ENCODE measurements at regions not wholly inside any gene's neighbourhood (a gene's known extent, or its start where the extent isn't known, plus 50 kb on each side); places are given as distances from the start of the nearest gene placed in this dataset.

DNA sequence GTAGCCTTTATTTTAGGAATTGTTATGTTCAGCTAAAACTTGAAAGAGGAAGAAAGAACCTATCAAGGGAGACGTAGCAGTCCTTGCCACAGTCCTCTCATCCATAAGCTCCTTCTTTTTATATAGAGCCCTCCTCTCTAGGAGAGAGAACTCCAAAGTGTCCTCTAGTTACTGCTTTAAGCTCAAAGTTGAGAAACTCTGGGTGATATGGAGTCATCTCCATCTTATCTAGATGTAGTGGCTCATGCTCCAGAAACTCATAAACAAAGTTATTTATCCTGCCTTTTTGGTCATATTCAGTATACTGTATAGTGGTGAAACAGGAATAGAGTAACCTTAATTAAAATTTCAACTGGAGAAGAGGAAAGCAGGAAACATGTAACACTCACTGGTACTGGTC lies 90.4 kb upstream of the ATF7IP start:
- TF ChIP-seq, protein P1, sequence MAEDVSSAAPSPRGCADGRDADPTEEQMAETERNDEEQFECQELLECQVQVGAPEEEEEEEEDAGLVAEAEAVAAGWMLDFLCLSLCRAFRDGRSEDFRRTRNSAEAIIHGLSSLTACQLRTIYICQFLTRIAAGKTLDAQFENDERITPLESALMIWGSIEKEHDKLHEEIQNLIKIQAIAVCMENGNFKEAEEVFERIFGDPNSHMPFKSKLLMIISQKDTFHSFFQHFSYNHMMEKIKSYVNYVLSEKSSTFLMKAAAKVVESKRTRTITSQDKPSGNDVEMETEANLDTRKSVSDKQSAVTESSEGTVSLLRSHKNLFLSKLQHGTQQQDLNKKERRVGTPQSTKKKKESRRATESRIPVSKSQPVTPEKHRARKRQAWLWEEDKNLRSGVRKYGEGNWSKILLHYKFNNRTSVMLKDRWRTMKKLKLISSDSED (CRISPR knock-in tag; IDR thresholded peaks at IDR 0.05) = no peak
- no peak for TF ChIP-seq MAZ (IDR thresholded peaks at IDR 0.05; ENCODE audit: borderline replicate concordance, low read depth, low read length)
- no peak for TF ChIP-seq MAZ (CRISPR knock-in tag; IDR thresholded peaks at IDR 0.05; ENCODE audit: low read depth)
- no peak for TF ChIP-seq SRF (IDR thresholded peaks at IDR 0.05; ENCODE audit: low read depth, low read length)
- TF ChIP-seq, protein P2, sequence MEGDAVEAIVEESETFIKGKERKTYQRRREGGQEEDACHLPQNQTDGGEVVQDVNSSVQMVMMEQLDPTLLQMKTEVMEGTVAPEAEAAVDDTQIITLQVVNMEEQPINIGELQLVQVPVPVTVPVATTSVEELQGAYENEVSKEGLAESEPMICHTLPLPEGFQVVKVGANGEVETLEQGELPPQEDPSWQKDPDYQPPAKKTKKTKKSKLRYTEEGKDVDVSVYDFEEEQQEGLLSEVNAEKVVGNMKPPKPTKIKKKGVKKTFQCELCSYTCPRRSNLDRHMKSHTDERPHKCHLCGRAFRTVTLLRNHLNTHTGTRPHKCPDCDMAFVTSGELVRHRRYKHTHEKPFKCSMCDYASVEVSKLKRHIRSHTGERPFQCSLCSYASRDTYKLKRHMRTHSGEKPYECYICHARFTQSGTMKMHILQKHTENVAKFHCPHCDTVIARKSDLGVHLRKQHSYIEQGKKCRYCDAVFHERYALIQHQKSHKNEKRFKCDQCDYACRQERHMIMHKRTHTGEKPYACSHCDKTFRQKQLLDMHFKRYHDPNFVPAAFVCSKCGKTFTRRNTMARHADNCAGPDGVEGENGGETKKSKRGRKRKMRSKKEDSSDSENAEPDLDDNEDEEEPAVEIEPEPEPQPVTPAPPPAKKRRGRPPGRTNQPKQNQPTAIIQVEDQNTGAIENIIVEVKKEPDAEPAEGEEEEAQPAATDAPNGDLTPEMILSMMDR (CRISPR knock-in tag; IDR thresholded peaks at IDR 0.05) = no peak
- no peak for TF ChIP-seq HOXA7 (CRISPR knock-in tag; IDR thresholded peaks at IDR 0.05)
- TF ChIP-seq CHD2 (IDR thresholded peaks at IDR 0.05; ENCODE audit: low read depth, low read length) = no peak
- TF ChIP-seq RFX5 (IDR thresholded peaks at IDR 0.05; ENCODE audit: low read depth, low read length) = no peak
- TF ChIP-seq EED (CRISPR knock-in tag; IDR thresholded peaks at IDR 0.05) = no peak

All from HepG2 (cell line).